GM12872 (cell line): ENCODE measurements at regions not wholly inside any gene's neighbourhood (a gene's known extent, or its start where the extent isn't known, plus 50 kb on each side); places are given as distances from the start of the nearest gene placed in this dataset.

ENCODE experiments used
- TF ChIP-seq, protein P1 (sequence below): IDR thresholded peaks from 3 replicates; pipeline ENCODE4 v1.5.1; 2011; ENCODE audit warnings: low read depth, mild to moderate bottlenecking, low read length, moderate library complexity; ENCODE audit not compliant: insufficient read depth

DNA sequence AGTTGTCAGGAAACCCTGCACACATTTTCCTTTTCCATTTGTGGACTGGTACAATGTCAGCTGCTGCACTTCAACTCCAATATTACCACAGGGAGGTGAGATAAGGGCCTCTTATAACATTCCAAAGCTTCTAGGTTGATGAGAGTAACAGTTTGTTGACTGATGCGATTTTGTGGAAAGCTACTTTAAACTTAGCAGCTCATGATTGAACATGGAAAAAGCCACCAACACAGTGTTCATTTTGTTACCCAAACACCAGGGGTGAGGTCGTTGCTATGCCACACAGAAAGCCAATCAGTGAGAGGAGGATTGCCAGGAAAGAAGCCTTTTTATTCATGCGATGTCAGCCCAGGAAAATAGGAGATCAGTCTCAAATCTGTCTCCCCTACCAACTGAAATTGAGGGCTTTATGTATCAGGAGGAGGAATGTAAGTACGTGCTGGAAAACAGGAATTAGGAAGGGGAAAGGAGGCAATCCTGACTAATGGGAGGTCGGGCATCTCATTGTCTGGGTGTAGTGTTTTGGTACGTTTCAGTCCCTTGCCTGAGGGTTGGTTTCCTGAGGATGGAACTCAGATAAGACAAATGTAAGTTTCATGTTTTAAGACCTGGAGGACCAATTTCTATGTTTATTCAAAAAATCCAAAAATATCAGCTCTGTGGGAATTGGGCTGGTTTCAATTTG lies 92.7 kb upstream of the PLEKHA5 start:
- TF ChIP-seq, protein P1, sequence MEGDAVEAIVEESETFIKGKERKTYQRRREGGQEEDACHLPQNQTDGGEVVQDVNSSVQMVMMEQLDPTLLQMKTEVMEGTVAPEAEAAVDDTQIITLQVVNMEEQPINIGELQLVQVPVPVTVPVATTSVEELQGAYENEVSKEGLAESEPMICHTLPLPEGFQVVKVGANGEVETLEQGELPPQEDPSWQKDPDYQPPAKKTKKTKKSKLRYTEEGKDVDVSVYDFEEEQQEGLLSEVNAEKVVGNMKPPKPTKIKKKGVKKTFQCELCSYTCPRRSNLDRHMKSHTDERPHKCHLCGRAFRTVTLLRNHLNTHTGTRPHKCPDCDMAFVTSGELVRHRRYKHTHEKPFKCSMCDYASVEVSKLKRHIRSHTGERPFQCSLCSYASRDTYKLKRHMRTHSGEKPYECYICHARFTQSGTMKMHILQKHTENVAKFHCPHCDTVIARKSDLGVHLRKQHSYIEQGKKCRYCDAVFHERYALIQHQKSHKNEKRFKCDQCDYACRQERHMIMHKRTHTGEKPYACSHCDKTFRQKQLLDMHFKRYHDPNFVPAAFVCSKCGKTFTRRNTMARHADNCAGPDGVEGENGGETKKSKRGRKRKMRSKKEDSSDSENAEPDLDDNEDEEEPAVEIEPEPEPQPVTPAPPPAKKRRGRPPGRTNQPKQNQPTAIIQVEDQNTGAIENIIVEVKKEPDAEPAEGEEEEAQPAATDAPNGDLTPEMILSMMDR: no peak

DNA sequence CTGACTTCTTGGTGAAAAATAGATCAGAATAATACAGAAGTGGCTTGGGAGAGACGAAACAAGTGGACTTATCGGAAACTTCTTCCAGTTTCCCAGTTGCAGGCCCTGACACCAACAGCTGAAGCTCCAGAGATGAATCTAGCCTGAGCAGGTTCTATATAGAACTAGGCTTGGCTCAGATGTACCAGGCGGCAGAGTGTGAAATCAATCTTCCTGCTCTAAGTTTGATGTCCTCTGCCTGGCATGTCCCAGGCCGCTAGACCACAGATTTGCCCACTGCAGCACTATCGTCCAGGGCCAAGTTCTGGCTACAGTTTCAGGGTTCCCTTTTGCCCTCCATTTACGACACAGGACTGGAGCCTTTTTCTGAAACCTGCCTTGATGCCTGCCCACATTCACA lies 91.3 kb upstream of the PLEKHA5 start:
- TF ChIP-seq, protein P1: no peak

DNA sequence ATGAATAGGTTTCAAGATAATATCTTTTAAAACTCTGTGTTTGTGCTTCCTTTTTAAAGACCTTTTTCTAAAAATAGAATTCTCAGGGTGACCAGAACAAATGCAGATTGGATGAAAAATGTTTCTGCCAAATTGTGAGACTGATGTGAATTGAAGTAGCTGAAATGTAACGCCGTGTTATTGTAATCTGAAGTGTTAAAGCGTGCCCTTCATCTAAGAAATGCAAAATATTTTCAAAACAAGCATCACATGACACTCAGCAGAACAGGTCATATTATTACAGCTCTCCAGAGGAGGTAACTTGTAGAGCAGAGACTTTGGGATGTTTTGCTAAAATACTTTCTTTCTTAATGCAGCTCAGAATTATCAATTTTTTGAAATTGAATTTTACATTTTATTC lies 90.0 kb upstream of the PLEKHA5 start:
- TF ChIP-seq, protein P1: no peak

DNA sequence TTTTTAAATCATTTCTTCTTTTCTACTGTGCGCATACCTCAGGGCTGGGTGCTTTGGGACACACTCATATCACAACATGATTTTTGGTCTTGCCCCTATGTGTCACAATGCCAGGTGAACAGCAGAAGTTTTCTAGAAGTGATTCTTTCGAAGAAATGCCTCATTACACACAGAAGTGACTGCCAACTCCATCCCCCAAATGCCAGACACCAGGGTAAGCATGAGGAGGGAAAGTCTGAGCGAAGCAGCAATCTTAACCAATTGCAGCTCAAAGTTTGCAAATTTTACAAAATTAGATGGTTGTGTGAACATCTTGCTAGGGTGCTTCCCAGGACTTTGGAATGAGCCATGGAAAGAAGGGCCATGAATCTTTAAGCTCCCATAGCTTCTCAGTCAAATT lies 87.3 kb upstream of the PLEKHA5 start:
- TF ChIP-seq, protein P1: no peak

DNA sequence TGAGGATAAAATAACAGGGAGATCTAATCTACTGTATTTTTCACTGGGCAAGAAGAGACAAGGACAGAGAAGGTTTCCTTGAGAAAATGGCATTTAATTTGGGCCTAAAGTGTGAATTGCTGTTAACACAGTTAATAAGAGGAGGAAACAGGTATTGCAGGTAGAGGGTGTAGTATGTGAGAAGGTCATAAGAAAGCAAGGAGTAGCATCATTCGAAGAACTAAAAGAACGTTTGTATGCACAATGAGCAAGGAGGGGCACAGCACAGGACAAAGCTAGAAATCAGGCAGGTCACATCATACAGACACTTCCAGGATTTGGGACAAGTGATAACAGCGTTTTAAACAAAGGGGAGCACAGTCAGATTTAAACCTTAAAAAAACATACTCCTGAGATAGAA lies 85.1 kb upstream of the PLEKHA5 start:
- TF ChIP-seq, protein P1: no peak

DNA sequence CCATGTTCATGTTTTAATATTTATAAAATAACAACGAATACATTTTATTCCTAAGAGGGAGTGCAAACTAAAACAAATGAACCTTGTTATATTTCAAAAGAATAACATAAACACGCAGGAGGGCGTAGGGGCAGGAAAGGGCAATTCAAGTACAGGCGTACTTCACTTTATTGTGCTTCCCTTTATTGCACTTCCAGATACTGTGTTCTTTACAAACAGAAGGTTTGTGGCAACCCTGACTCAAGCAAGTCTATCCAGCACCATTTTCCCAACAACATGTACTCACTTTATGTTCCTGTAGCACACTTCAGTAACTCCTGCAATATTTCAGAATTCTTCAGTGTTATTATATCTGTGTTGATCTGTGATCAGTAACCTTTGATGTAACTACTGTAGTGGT lies 84.6 kb upstream of the PLEKHA5 start:
- TF ChIP-seq, protein P1: no peak

DNA sequence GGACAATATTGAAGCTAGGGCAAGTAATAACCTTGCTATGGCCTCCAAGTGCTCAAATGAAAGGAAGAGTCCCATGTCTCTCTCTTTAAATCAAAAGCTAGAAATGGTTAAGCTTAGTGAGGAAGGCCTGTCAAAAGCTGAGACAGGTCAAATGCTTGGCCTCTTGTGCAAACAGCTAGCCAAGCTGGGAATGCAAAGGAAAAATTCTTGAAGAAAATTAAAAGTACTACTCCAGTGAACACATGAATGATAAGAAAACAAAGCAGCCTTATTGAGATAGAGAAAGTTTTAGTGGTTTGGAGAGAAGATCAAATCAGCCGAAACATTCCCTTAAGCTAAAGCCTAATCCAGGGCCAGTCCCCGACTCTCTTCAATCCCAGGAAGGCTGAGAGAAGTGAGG lies 84.1 kb upstream of the PLEKHA5 start:
- TF ChIP-seq, protein P1: no peak
